GM12878 (cell line): ENCODE measurements at regions not wholly inside any gene's neighbourhood (a gene's known extent, or its start where the extent isn't known, plus 50 kb on each side); places are given as distances from the start of the nearest gene placed in this dataset.

Experiments used
- BCL3 ChIP-seq: IDR thresholded peaks from 2 replicates; pipeline ENCODE4 v1.6.1; 2011; ENCODE audit warnings: borderline replicate concordance, low read depth, mild to moderate bottlenecking, moderate library complexity, low read length; ENCODE audit not compliant: insufficient read depth, poor library complexity, severe bottlenecking
- CTCF ChIP-seq, 3 experiments: IDR thresholded peaks in 2 of 3; conservative IDR thresholded peaks in 1 of 3; 2 replicates each; pipeline ENCODE4 v1.5.1; 2011; ENCODE audit warnings: low read depth in 3 of 3, low read length in 3 of 3, mild to moderate bottlenecking in 3 of 3, control low read depth in 2 of 3, moderate library complexity in 2 of 3, inconsistent platforms in 1 of 3, mixed read lengths in 1 of 3; ENCODE audit not compliant: control insufficient read depth in 2 of 3, insufficient read depth in 1 of 3; ENCODE audit errors: extremely low read depth in 1 of 3
- CUX1 ChIP-seq: IDR thresholded peaks from 2 replicates; pipeline ENCODE4 v1.6.1; 2012; ENCODE audit warnings: improper control_type of control experiment, low read depth, low read length; ENCODE audit not compliant: insufficient replicate concordance
- DPF2 ChIP-seq: fragments of 450-650 bp; IDR thresholded peaks from 2 replicates; pipeline ENCODE4 v1.6.1; 2017; ENCODE audit warnings: mild to moderate bottlenecking
- EED ChIP-seq: sonication (generic); IDR thresholded peaks from 2 replicates; pipeline ENCODE4 v1.6.1; 2016; ENCODE audit warnings: antibody characterized with exemption, low read depth
- EZH2 ChIP-seq: IDR thresholded peaks from 2 replicates; pipeline ENCODE4 v1.6.1; 2012; ENCODE audit warnings: low read depth, mild to moderate bottlenecking, control low read depth, inconsistent platforms, low read length, borderline replicate concordance; ENCODE audit not compliant: control insufficient read depth
- IKZF2 ChIP-seq, 2 experiments: fragments of 450-650 bp; IDR thresholded peaks; 2 replicates each; pipeline ENCODE4 v1.6.1; 2017; ENCODE audit warnings: mild to moderate bottlenecking in 2 of 2, moderate library complexity in 2 of 2
- IRF3 ChIP-seq: fragments of 450-650 bp; IDR thresholded peaks from 2 replicates; pipeline ENCODE4 v1.6.1; 2014; ENCODE audit warnings: mild to moderate bottlenecking
- IRF4 ChIP-seq: IDR thresholded peaks from 2 replicates; pipeline ENCODE4 v1.6.1; 2011; ENCODE audit warnings: low read depth, low read length
- KDM1A ChIP-seq: fragments of 200-600 bp; sonication (generic); IDR thresholded peaks from 2 replicates; pipeline ENCODE4 v1.6.1; 2016; ENCODE audit warnings: borderline replicate concordance
- MEF2A ChIP-seq: IDR thresholded peaks from 2 replicates; pipeline ENCODE4 v1.6.1; 2011; ENCODE audit warnings: low read depth, mild to moderate bottlenecking, low read length, moderate library complexity; ENCODE audit not compliant: insufficient read depth
- NBN ChIP-seq: fragments of 450-650 bp; IDR thresholded peaks from 2 replicates; pipeline ENCODE4 v1.6.1; 2016
- NRF1 ChIP-seq: conservative IDR thresholded peaks from 2 replicates; pipeline ENCODE4 v1.6.1; 2011; ENCODE audit warnings: mild to moderate bottlenecking, low read depth, low read length, improper control_type of control experiment
- RAD51 ChIP-seq: fragments of 450-650 bp; IDR thresholded peaks from 2 replicates; pipeline ENCODE4 v1.6.1; 2016; ENCODE audit warnings: moderate library complexity, mild to moderate bottlenecking, inconsistent platforms
- TCF3 ChIP-seq: IDR thresholded peaks from 2 replicates; pipeline ENCODE4 v1.6.1; 2012; ENCODE audit warnings: low read depth, mild to moderate bottlenecking, low read length, borderline replicate concordance; ENCODE audit not compliant: insufficient read depth
- TF ChIP-seq, protein P1 (sequence below): fragments of 450-650 bp; IDR thresholded peaks from 2 replicates; pipeline ENCODE4 v1.6.1; 2016; ENCODE audit warnings: mild to moderate bottlenecking
- TF ChIP-seq, protein P2 (sequence below): IDR thresholded peaks from 2 replicates; pipeline ENCODE4 v1.6.1; 2012; ENCODE audit warnings: low read depth, low read length, improper control_type of control experiment

- no peak for TF ChIP-seq NRF1
- no peak for TF ChIP-seq BCL3
- TF ChIP-seq NBN, result no peak
- TF ChIP-seq, protein P1, sequence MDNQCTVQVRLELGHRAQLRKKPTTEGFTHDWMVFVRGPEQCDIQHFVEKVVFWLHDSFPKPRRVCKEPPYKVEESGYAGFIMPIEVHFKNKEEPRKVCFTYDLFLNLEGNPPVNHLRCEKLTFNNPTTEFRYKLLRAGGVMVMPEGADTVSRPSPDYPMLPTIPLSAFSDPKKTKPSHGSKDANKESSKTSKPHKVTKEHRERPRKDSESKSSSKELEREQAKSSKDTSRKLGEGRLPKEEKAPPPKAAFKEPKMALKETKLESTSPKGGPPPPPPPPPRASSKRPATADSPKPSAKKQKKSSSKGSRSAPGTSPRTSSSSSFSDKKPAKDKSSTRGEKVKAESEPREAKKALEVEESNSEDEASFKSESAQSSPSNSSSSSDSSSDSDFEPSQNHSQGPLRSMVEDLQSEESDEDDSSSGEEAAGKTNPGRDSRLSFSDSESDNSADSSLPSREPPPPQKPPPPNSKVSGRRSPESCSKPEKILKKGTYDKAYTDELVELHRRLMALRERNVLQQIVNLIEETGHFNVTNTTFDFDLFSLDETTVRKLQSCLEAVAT, result peak; percentile 40; the same call in 1 of the 2 replicates
- TF ChIP-seq RAD51, result no peak
- peak; percentile 30 for TF ChIP-seq CUX1
- no peak for TF ChIP-seq TCF3
- no peak for TF ChIP-seq CTCF (IDR thresholded peaks at IDR 0.05 in 2 of 3, conservative IDR thresholded peaks at IDR 0.05 in 1 of 3; ENCODE audit: control insufficient read depth in 2 of 3, extremely low read depth in 1 of 3, insufficient read depth in 1 of 3, low read depth in 3 of 3, low read length in 3 of 3)
- TF ChIP-seq, protein P2, sequence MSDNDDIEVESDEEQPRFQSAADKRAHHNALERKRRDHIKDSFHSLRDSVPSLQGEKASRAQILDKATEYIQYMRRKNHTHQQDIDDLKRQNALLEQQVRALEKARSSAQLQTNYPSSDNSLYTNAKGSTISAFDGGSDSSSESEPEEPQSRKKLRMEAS, result no peak
- TF ChIP-seq KDM1A, result no peak
- 0 out of 2 replicates have a peak, but pooled peaks have one; percentile 36 for TF ChIP-seq DPF2
- peak; percentile 35; the same call in 1 of the 2 replicates for TF ChIP-seq IRF4
- TF ChIP-seq IRF3, result no peak
- no peak for TF ChIP-seq EED
- no peak for TF ChIP-seq EZH2
- TF ChIP-seq IKZF2 (IDR thresholded peaks at IDR 0.05), result no peak; a peak in 1 of 4 replicates
- TF ChIP-seq MEF2A, result no peak
Observed at GRCh38 chr15:85955501-85956391, 123.9 kb upstream of the AGBL1 start (continued).
